Liver (tissue), 3 donors: ENCODE measurements at regions not wholly inside any gene's neighbourhood (a gene's known extent, or its start where the extent isn't known, plus 50 kb on each side); places are given as distances from the start of the nearest gene placed in this dataset.

ENCODE experiments used
- CTCF ChIP-seq: fragments of 150-350 bp; IDR thresholded peaks from 2 replicates; pipeline ENCODE4 v1.5.1; 2017; ENCODE audit warnings: improper control_type of control experiment, low read depth, low read length; ENCODE audit not compliant: missing input control
- EGR1 ChIP-seq, 2 donors: IDR thresholded peaks; 2 replicates each; pipeline ENCODE4 v1.6.1; 2016 to 2018; ENCODE audit warnings: antibody characterized with exemption in 2 of 2, low read depth in 2 of 2
- ZBTB33 ChIP-seq: IDR thresholded peaks from 2 replicates; pipeline ENCODE4 v1.6.1; 2016; ENCODE audit warnings: antibody characterized with exemption
- donor health status: healthy.
- donor health status: healthy.

GRCh38 chr18:48460929-48461583 is 51.9 kb upstream of the ZBTB7C start:
- no peak for TF ChIP-seq EGR1 (IDR thresholded peaks at IDR 0.05; ENCODE audit: low read depth in 2 of 2)
- no peak for TF ChIP-seq CTCF
- TF ChIP-seq ZBTB33: no peak
